IMR-90 (cell line): ENCODE measurements at regions not wholly inside any gene's neighbourhood (a gene's known extent, or its start where the extent isn't known, plus 50 kb on each side); places are given as distances from the start of the nearest gene placed in this dataset.

ENCODE experiments used
- ATAC-seq: fragments of 200-7000 bp; cut with Tn5 transposase; 2 replicates; pipeline ENCODE4 v1.9.1; 2020; ENCODE audit warnings: low read depth, mild to moderate bottlenecking, moderate library complexity
- BruUV-seq: library from RNA; stranded (reverse); fragments of 400-500 nt; replicated peaks from 2 replicates; lab custom pipeline; 2021; lab: Mats Ljungman, UMichigan
- CTCF ChIA-PET: fragments of 300-600 bp; formaldehyde crosslinking; extraction: SDS; loops from one replicate; lab custom pipeline; 2021; ENCODE audit warnings: antibody characterized with exemption; lab: Yijun Ruan, JAX
- POLR2A ChIA-PET: fragments of 300-600 bp; sonication (Branson Sonifier 250); formaldehyde crosslinking; loops from one replicate; lab custom pipeline; 2022; ENCODE audit warnings: antibody characterized with exemption; ENCODE audit not compliant: unreplicated experiment; lab: Charles Lee
- DNase-seq: peaks from one replicate; pipeline ENCODE4 v3.0.0; 2013
- H2AFZ ChIP-seq: replicated peaks from 2 replicates; pipeline ENCODE3; 2013; ENCODE audit warnings: low read length, mild to moderate bottlenecking; ENCODE audit not compliant: poor library complexity
- H2AK5ac ChIP-seq: 2 replicates; pipeline ENCODE4 v1.6.1; 2013; ENCODE audit warnings: low read depth, low read length, inconsistent platforms
- H2AK9ac ChIP-seq: replicated peaks from 2 replicates; pipeline ENCODE3; 2013; ENCODE audit warnings: mild to moderate bottlenecking, low read depth, low read length, moderate library complexity; ENCODE audit not compliant: poor library complexity
- H2BK120ac ChIP-seq: 2 replicates; pipeline ENCODE4 v1.6.1; 2013; ENCODE audit warnings: low read depth, low read length, inconsistent platforms
- H2BK15ac ChIP-seq: 3 replicates; pipeline ENCODE4 v1.6.1; 2013; ENCODE audit warnings: low read depth, low read length, inconsistent platforms
- H2BK20ac ChIP-seq: 2 replicates; pipeline ENCODE4 v1.6.1; 2013; ENCODE audit warnings: low read depth, mild to moderate bottlenecking, inconsistent platforms, low read length, moderate library complexity
- H2BK5ac ChIP-seq: 2 replicates; pipeline ENCODE4 v1.6.1; 2013; ENCODE audit warnings: mild to moderate bottlenecking, low read depth, low read length, inconsistent platforms; ENCODE audit not compliant: poor library complexity, severe bottlenecking
- H3K14ac ChIP-seq: replicated peaks from 2 replicates; pipeline ENCODE4 v1.6.1; 2013; ENCODE audit warnings: low read depth, low read length, inconsistent platforms
- H3K18ac ChIP-seq: 2 replicates; pipeline ENCODE4 v1.6.1; 2013; ENCODE audit warnings: low read depth, low read length, control low read depth
- H3K23ac ChIP-seq: 2 replicates; pipeline ENCODE4 v1.6.1; 2013; ENCODE audit warnings: low read depth, low read length, inconsistent platforms
- H3K27ac ChIP-seq: 2 replicates; pipeline ENCODE4 v1.5.1; 2013; ENCODE audit warnings: mild to moderate bottlenecking, control low read depth, low read length; ENCODE audit not compliant: insufficient read depth
- H3K27me3 ChIP-seq: 2 replicates; pipeline ENCODE4 v1.6.1; 2013; ENCODE audit warnings: low read length; ENCODE audit not compliant: control insufficient read depth, insufficient read depth
- H3K36me3 ChIP-seq: 2 replicates; pipeline ENCODE4 v1.6.1; 2013; ENCODE audit warnings: low read length, mixed read lengths; ENCODE audit not compliant: control insufficient read depth, insufficient read depth
- H3K4ac ChIP-seq: 2 replicates; pipeline ENCODE4 v1.6.1; 2013; ENCODE audit warnings: low read depth, low read length, inconsistent platforms
- H3K4me1 ChIP-seq: 2 replicates; pipeline ENCODE4 v1.6.1; 2013; ENCODE audit warnings: low read length, mixed read lengths; ENCODE audit not compliant: control insufficient read depth, insufficient read depth
- H3K4me2 ChIP-seq: 2 replicates; pipeline ENCODE4 v1.6.1; 2013; ENCODE audit warnings: low read depth, mild to moderate bottlenecking, control low read depth, low read length, moderate library complexity
- H3K4me3 ChIP-seq: 2 replicates; pipeline ENCODE4 v1.5.1; 2013; ENCODE audit warnings: low read depth, mild to moderate bottlenecking, control low read depth, low read length, moderate library complexity; ENCODE audit not compliant: insufficient read depth
- H3K56ac ChIP-seq: 2 replicates; pipeline ENCODE4 v1.6.1; 2013; ENCODE audit warnings: low read length, inconsistent platforms; ENCODE audit not compliant: insufficient read depth; ENCODE audit errors: extremely low read depth
- H3K79me1 ChIP-seq, 2 experiments: 2 replicates each; pipeline ENCODE4 v1.6.1; 2013; ENCODE audit warnings: low read length in 2 of 2, inconsistent platforms in 1 of 2, low read depth in 1 of 2
- H3K9ac ChIP-seq: 2 replicates; pipeline ENCODE4 v1.6.1; 2013; ENCODE audit warnings: low read depth, low read length, control low read depth
- H3K9me1 ChIP-seq: 2 replicates; pipeline ENCODE4 v1.6.1; 2013; ENCODE audit warnings: low read length, inconsistent platforms; ENCODE audit not compliant: insufficient read depth
- H3K9me3 ChIP-seq: 2 replicates; pipeline ENCODE4 v1.6.1; 2013; ENCODE audit warnings: low read length; ENCODE audit not compliant: control insufficient read depth, insufficient read depth
- H4K20me1 ChIP-seq: 2 replicates; pipeline ENCODE4 v1.6.1; 2013; ENCODE audit warnings: low read length, inconsistent platforms; ENCODE audit not compliant: insufficient read depth
- H4K5ac ChIP-seq: 2 replicates; pipeline ENCODE4 v1.6.1; 2013; ENCODE audit warnings: mild to moderate bottlenecking, low read depth, low read length, control low read depth
- H4K8ac ChIP-seq, 2 experiments: 2 replicates each; pipeline ENCODE4 v1.6.1; 2013; ENCODE audit warnings: low read depth in 2 of 2, low read length in 2 of 2, control low read depth in 1 of 2, inconsistent platforms in 1 of 2
- H4K91ac ChIP-seq: 2 replicates; pipeline ENCODE4 v1.6.1; 2013; ENCODE audit warnings: low read depth, low read length, inconsistent platforms; ENCODE audit not compliant: insufficient read depth
- BHLHE40 ChIP-seq: fragments of 150-350 bp; IDR thresholded peaks from 2 replicates; pipeline ENCODE4 v1.6.1; 2016; ENCODE audit warnings: mild to moderate bottlenecking, low read depth, low read length
- CEBPB ChIP-seq: IDR thresholded peaks from 2 replicates; pipeline ENCODE4 v1.6.1; 2012; ENCODE audit warnings: low read depth, low read length, improper control_type of control experiment
- CHD1 ChIP-seq: IDR thresholded peaks from 2 replicates; pipeline ENCODE4 v1.6.1; 2012; ENCODE audit warnings: low read depth, low read length, improper control_type of control experiment
- CTCF ChIP-seq: conservative IDR thresholded peaks from 2 replicates; pipeline ENCODE4 v1.5.1; 2012; ENCODE audit warnings: mild to moderate bottlenecking, low read depth, low read length, improper control_type of control experiment
- ELK1 ChIP-seq: fragments of 150-350 bp; IDR thresholded peaks from 2 replicates; pipeline ENCODE4 v1.6.1; 2016; ENCODE audit warnings: low read depth, mild to moderate bottlenecking, low read length, moderate library complexity, borderline replicate concordance
- FOS ChIP-seq: fragments of 150-350 bp; IDR thresholded peaks from 2 replicates; pipeline ENCODE4 v1.6.1; 2016; ENCODE audit warnings: low read depth, low read length
- MAFK ChIP-seq: IDR thresholded peaks from 2 replicates; pipeline ENCODE4 v1.6.1; 2012; ENCODE audit warnings: low read depth, low read length, improper control_type of control experiment
- MAZ ChIP-seq: IDR thresholded peaks from 2 replicates; pipeline ENCODE4 v1.6.1; 2012; ENCODE audit warnings: low read depth, mild to moderate bottlenecking, low read length, improper control_type of control experiment, moderate library complexity, borderline replicate concordance
- MXI1 ChIP-seq: IDR thresholded peaks from 2 replicates; pipeline ENCODE4 v1.6.1; 2012; ENCODE audit warnings: low read depth, mild to moderate bottlenecking, low read length, moderate library complexity, borderline replicate concordance
- NFE2L2 ChIP-seq: fragments of 150-350 bp; IDR thresholded peaks from 2 replicates; pipeline ENCODE4 v1.6.1; 2016; ENCODE audit warnings: low read depth, mild to moderate bottlenecking, low read length
- POLR2A ChIP-seq: IDR thresholded peaks from 2 replicates; pipeline ENCODE4 v1.6.1; 2012; ENCODE audit warnings: mild to moderate bottlenecking, low read depth, low read length
- RAD21 ChIP-seq: IDR thresholded peaks from 2 replicates; pipeline ENCODE4 v1.6.1; 2012; ENCODE audit warnings: low read length, improper control_type of control experiment
- RCOR1 ChIP-seq: IDR thresholded peaks from 2 replicates; pipeline ENCODE4 v1.6.1; 2012; ENCODE audit warnings: mild to moderate bottlenecking, low read length, improper control_type of control experiment; ENCODE audit not compliant: insufficient replicate concordance
- RFX5 ChIP-seq: IDR thresholded peaks from 2 replicates; pipeline ENCODE4 v1.8.0; 2012; ENCODE audit warnings: low read depth, mild to moderate bottlenecking, low read length, moderate library complexity
- SMC3 ChIP-seq: fragments of 150-350 bp; IDR thresholded peaks from 2 replicates; pipeline ENCODE4 v1.6.1; 2016; ENCODE audit warnings: low read depth, mild to moderate bottlenecking, antibody characterized with exemption, low read length, moderate library complexity
- WGBS, 2 experiments: methylation state at CpG; one replicate each; pipeline versions ENCODE4 v1.1.5 to v1.1.7; 2013; ENCODE audit warnings: missing lambda C conversion rate in 2 of 2; ENCODE audit not compliant: insufficient read length in 1 of 2; ENCODE audit errors: extremely low coverage in 2 of 2; 5-methylcytosine and 5-hydroxymethylcytosine counted together
- dilution Hi-C: fragments of 300-500 bp; cut with HindIII; formaldehyde crosslinking; loops from one replicate; pipeline ENCODE4 v1.14.3; 2018; ENCODE audit warnings: low sequenced_read_pairs; ENCODE audit not compliant: unreplicated experiment
- in situ Hi-C: fragments of 300-500 bp; cut with MboI; formaldehyde crosslinking; loops from 3 replicates; pipeline ENCODE4 v1.14.3; 2019; ENCODE audit warnings: low sequenced_read_pairs, inconsistent platforms, mixed read lengths
- intact Hi-C: fragments of 100-400 bp; cut with micrococcal nuclease; formaldehyde crosslinking; loops from 2 replicates; pipeline ENCODE4 v1.10.0; 2022
- TF ChIP-seq, protein P1 (sequence below): fragments of 150-350 bp; IDR thresholded peaks from 2 replicates; pipeline ENCODE4 v1.6.1; 2017; ENCODE audit warnings: mild to moderate bottlenecking, antibody characterized with exemption, low read length, low read depth

DNA sequence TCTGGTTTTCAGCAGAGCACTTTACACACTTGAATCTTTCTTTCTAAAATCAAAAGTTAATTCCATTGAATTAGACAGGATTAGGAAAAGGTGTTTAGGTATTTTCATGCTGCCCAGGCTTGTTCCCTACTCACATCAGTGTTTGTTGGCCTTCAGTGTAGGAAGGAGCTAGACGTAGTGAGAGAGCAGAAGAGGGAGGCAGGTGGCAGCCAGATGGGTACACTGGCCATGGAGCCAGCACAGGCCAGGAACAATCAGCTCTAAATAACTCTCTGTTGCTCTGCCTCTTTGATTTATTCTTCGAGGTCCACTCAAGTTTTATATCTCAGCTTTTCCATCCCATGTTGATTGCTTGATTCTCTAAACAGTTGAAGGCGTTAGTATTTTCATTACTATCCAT is 529.6 kb downstream of the PSAT1 start:
- Histone ChIP-seq H3K4ac (no peak overlapping the region), H3K23ac (no peak overlapping the region), H3K9ac (no peak overlapping the region), H3K27me3 (no peaks in the 10 kb centered on the region), H2BK5ac (no peak overlapping the region), H3K9me3 (no peaks in the 10 kb centered on the region; the same call in 1 of the 2 replicates), H3K14ac (no peak overlapping the region), H3K36me3 (no peaks in the 10 kb centered on the region), H3K4me3 (no peak overlapping the region), H2BK15ac (no peak overlapping the region), H2BK120ac (0 out of 2 replicates have a peak overlapping the region, but pooled peaks have one; percentile 16), H4K8ac (no peak overlapping the region), H3K56ac (no peak overlapping the region), H2AFZ (no peak overlapping the region), H4K20me1 (no peaks in the 10 kb centered on the region), H3K9me1 (no peaks in the 10 kb centered on the region), H4K5ac (no peak overlapping the region), H4K91ac (no peak overlapping the region), H2AK5ac (peak overlapping the region; percentile 74; the same call in 1 of the 2 replicates), H3K18ac (no peak overlapping the region), H2AK9ac (no peak overlapping the region), H3K79me1 (no peaks in the 10 kb centered on the region), H3K4me2 (no peak overlapping the region), H3K4me1 (no peaks in the 10 kb centered on the region), H3K27ac (no peak overlapping the region), H2BK20ac (no peak overlapping the region)
- WGBS, 2 experiments = no CpG with 5 or more reads among the region's 3 CpGs
- ATAC-seq (no peak), DNase-seq (no peak)
- ChIA-PET POLR2A (no interaction called here), CTCF (no interaction called here)
- dilution Hi-C loops (no loop called here), intact Hi-C loops (loop anchor here (10.0 kb wide), 1 partner anchor 298 kb away; no protein-coding TSS in a partner anchor), in situ Hi-C loops (no loop called here)
- no TSS peak for BruUV-seq
- no peak for TF ChIP-seq MAFK
- TF ChIP-seq BHLHE40 = no peak
- no peak for TF ChIP-seq MXI1
- TF ChIP-seq CTCF = no peak
- TF ChIP-seq, protein P1, sequence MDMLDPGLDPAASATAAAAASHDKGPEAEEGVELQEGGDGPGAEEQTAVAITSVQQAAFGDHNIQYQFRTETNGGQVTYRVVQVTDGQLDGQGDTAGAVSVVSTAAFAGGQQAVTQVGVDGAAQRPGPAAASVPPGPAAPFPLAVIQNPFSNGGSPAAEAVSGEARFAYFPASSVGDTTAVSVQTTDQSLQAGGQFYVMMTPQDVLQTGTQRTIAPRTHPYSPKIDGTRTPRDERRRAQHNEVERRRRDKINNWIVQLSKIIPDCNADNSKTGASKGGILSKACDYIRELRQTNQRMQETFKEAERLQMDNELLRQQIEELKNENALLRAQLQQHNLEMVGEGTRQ = no peak
- no peak for TF ChIP-seq ELK1
- TF ChIP-seq RFX5 = no peak
- TF ChIP-seq RAD21 = no peak
- no peak for TF ChIP-seq NFE2L2
- TF ChIP-seq POLR2A = no peak
- TF ChIP-seq FOS = no peak
- TF ChIP-seq CHD1 = no peak
- TF ChIP-seq CEBPB = no peak
- TF ChIP-seq MAZ = no peak
- no peak for TF ChIP-seq RCOR1
- TF ChIP-seq SMC3 = no peak
